Hippocampal formation (tissue), 2 donors: ENCODE measurements at regions not wholly inside any gene's neighbourhood (a gene's known extent, or its start where the extent isn't known, plus 50 kb on each side); places are given as distances from the start of the nearest gene placed in this dataset.
"Not testable (repeated sequence)": the region's sequence is repeated elsewhere in the genome, so short reads cannot be mapped to it uniquely, and the experiment has no call there.

Experiments used
- DNase-seq, 2 donors: peaks; one replicate each; lab custom pipeline; 2025; lab: John Stamatoyannopoulos, UW

GRCh38 chr12:127802271-127802670 lies 464.7 kb upstream of the TMEM132C start:
- DNase-seq, result no peak

- peak in 1 of 2 donors; percentile 20 for DNase-seq
Observed at GRCh38 chr12:127803545-127803944, 463.4 kb upstream of the TMEM132C start.

GRCh38 chr12:127809275-127809674 lies 457.7 kb upstream of the TMEM132C start:
- DNase-seq, result peak in 1 of 2 donors; percentile 15

GRCh38 chr12:127810041-127810440 lies 456.9 kb upstream of the TMEM132C start:
- DNase-seq, result peak in 1 of 2 donors; percentile 27

- not testable (repeated sequence) for DNase-seq
Observed at GRCh38 chr12:127810459-127810858, 456.5 kb upstream of the TMEM132C start.

GRCh38 chr12:127811988-127812387 lies 455.0 kb upstream of the TMEM132C start:
- no peak for DNase-seq

- no peak for DNase-seq
Observed at GRCh38 chr12:127813147-127813546, 453.8 kb upstream of the TMEM132C start.

GRCh38 chr12:127819056-127819455 lies 447.9 kb upstream of the TMEM132C start:
- DNase-seq, result no peak

- no peak for DNase-seq
Observed at GRCh38 chr12:127820271-127820670, 446.7 kb upstream of the TMEM132C start.

- no peak for DNase-seq
Observed at GRCh38 chr12:127820846-127821245, 446.1 kb upstream of the TMEM132C start.

GRCh38 chr12:127822809-127823411 lies 444.1 kb upstream of the TMEM132C start:
- no peak for DNase-seq

GRCh38 chr12:127823801-127824200 lies 443.2 kb upstream of the TMEM132C start:
- no peak for DNase-seq

- no peak for DNase-seq
Observed at GRCh38 chr12:127829281-127830064, 437.5 kb upstream of the TMEM132C start.

- DNase-seq, result peak in 1 of 2 donors; percentile 58
Observed at GRCh38 chr12:127830065-127830460, 436.9 kb upstream of the TMEM132C start.

GRCh38 chr12:127830730-127831129 lies 436.2 kb upstream of the TMEM132C start:
- DNase-seq, result no peak

- DNase-seq, result no peak
Observed at GRCh38 chr12:127832172-127832571, 434.8 kb upstream of the TMEM132C start.

- peak in 1 of 2 donors; percentile 18 for DNase-seq
Observed at GRCh38 chr12:127836802-127837201, 430.2 kb upstream of the TMEM132C start.

- no peak for DNase-seq
Observed at GRCh38 chr12:127857661-127858060, 409.3 kb upstream of the TMEM132C start.

GRCh38 chr12:127860536-127860935 lies 406.4 kb upstream of the TMEM132C start:
- DNase-seq, result no peak

- no peak for DNase-seq
Observed at GRCh38 chr12:127861406-127861805, 405.6 kb upstream of the TMEM132C start.

- DNase-seq, result no peak
Observed at GRCh38 chr12:127873306-127873705, 393.7 kb upstream of the TMEM132C start.

GRCh38 chr12:127881371-127882140 lies 385.4 kb upstream of the TMEM132C start:
- peak in 1 of 2 donors; percentile 60 for DNase-seq

GRCh38 chr12:127883013-127883412 lies 384.0 kb upstream of the TMEM132C start:
- DNase-seq, result no peak
